GM18909 (cell line): ENCODE measurements at regions not wholly inside any gene's neighbourhood (a gene's known extent, or its start where the extent isn't known, plus 50 kb on each side); places are given as distances from the start of the nearest gene placed in this dataset.

Source experiments
- ATAC-seq: cut with Tn5 transposase; IDR thresholded peaks from one replicate; pipeline ENCODE4 v1.9.1; 2021; ENCODE audit warnings: mild to moderate bottlenecking; ENCODE audit not compliant: unreplicated experiment, poor library complexity

GRCh38 chr1:37305841-37306240 lies 168.5 kb upstream of the ZC3H12A start:
- ATAC-seq = no peak

- no peak for ATAC-seq
Measured at GRCh38 chr1:37306461-37306860, 167.9 kb upstream of the ZC3H12A start.

- ATAC-seq = no peak
Measured at GRCh38 chr1:37306871-37307270, 167.5 kb upstream of the ZC3H12A start.

- ATAC-seq = no peak
Measured at GRCh38 chr1:37308031-37308960, 166.1 kb upstream of the ZC3H12A start.

- no peak for ATAC-seq
Measured at GRCh38 chr1:37309574-37309973, 164.8 kb upstream of the ZC3H12A start.

GRCh38 chr1:37310064-37310463 lies 164.3 kb upstream of the ZC3H12A start:
- ATAC-seq = no peak

- ATAC-seq = no peak
Measured at GRCh38 chr1:37315371-37315846, 159.0 kb upstream of the ZC3H12A start.

GRCh38 chr1:37317870-37318467 lies 156.4 kb upstream of the ZC3H12A start:
- ATAC-seq = no peak

- no peak for ATAC-seq
Measured at GRCh38 chr1:37318490-37318889, 155.9 kb upstream of the ZC3H12A start.

- ATAC-seq = no peak
Measured at GRCh38 chr1:37319284-37319683, 155.1 kb upstream of the ZC3H12A start.

GRCh38 chr1:37323486-37324377 lies 150.6 kb upstream of the ZC3H12A start:
- no peak for ATAC-seq

GRCh38 chr1:37325010-37325409 lies 149.4 kb upstream of the ZC3H12A start:
- ATAC-seq = no peak

GRCh38 chr1:37325509-37326437 lies 148.6 kb upstream of the ZC3H12A start:
- no peak for ATAC-seq

GRCh38 chr1:37332126-37332525 lies 142.3 kb upstream of the ZC3H12A start:
- no peak for ATAC-seq

- no peak for ATAC-seq
Measured at GRCh38 chr1:37338658-37339057, 135.7 kb upstream of the ZC3H12A start.

GRCh38 chr1:37342736-37343135 lies 131.6 kb upstream of the ZC3H12A start:
- ATAC-seq = no peak

GRCh38 chr1:37347104-37347649 lies 127.2 kb upstream of the ZC3H12A start:
- no peak for ATAC-seq

- no peak for ATAC-seq
Measured at GRCh38 chr1:37353871-37354270, 120.5 kb upstream of the ZC3H12A start.
